Endometrial microvascular endothelial cells (primary cell): ENCODE measurements at regions not wholly inside any gene's neighbourhood (a gene's known extent, or its start where the extent isn't known, plus 50 kb on each side); places are given as distances from the start of the nearest gene placed in this dataset.

ENCODE experiments used
- in situ Hi-C: cut with HindIII; loops from 2 replicates; pipeline ENCODE4 v1.10.0; 2017; ENCODE audit warnings: low sequenced_read_pairs, low pct_unique_long_range_greater_than_20kb; ENCODE audit errors: inconsistent ontology term

DNA sequence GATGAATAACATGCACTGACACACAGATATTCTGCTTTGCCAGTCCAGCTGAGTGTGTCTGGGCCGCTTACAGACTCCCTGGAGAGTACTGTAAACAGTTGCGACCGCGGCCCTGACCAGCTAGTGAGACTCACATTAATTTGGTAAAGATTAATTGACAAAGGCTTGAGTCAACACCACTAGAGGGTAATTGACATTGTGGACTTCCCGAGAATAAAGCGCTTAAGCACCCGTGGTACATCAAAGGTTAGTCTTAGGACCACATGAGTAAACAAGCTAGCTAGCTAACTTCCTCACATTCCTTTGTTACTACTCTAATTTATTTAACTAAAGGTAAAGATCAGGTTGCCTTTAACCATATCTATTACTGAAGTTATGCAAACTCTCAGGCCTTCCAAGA, 624.4 kb upstream of the ARGLU1 start:
- in situ Hi-C loops: no loop called here

GRCh38 chr13:107190065-107190464, 622.1 kb upstream of the ARGLU1 start:
- in situ Hi-C loops: no loop called here

DNA sequence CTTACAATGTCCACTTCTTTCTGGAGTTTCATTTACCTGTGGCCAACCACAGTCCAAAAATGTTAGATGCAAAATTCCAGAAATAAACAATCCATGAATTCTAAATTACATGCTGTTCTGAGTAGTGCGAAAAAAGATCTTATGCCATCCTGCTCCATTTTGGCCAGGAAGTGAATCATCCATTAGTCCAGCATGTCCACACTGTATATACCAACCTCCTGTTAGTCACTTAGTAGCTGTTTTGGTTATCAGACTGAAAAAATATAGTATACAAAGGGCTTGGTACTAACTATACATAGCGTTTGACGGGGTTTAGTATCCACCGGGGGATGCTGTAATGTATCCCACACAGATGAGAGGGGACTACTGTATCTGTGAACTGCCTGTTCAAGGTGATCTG, 618.0 kb upstream of the ARGLU1 start:
- in situ Hi-C loops: no loop called here

GRCh38 chr13:107170270-107170931, 602.5 kb upstream of the ARGLU1 start:
- in situ Hi-C loops: no loop called here

DNA sequence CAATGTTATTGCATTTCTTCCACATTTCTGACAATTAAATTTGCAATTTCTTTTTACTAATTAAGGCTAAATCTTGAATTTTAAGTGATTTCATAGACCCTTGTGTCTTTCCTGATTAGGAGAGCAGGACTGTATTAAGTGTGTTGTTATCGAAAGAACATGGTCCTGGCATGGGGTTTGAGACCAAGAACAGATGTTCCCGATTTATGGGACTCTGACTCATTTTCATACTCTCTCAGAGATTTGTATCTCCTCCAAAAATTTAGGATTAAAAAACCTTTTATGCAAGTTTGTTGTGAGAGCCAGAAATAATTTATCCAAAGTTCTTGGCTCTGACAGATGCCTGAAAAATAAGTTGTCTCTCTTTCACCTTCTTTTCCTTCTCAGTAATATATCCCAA, 589.3 kb upstream of the ARGLU1 start:
- in situ Hi-C loops: no loop called here

- in situ Hi-C loops: no loop called here
These were observed 576.5 kb upstream of the ARGLU1 start for GRCh38 chr13:107144432-107144831.

- in situ Hi-C loops: no loop called here
These were observed 573.8 kb upstream of the ARGLU1 start for GRCh38 chr13:107141767-107142166.

GRCh38 chr13:107139006-107139405, 571.1 kb upstream of the ARGLU1 start:
- in situ Hi-C loops: no loop called here

DNA sequence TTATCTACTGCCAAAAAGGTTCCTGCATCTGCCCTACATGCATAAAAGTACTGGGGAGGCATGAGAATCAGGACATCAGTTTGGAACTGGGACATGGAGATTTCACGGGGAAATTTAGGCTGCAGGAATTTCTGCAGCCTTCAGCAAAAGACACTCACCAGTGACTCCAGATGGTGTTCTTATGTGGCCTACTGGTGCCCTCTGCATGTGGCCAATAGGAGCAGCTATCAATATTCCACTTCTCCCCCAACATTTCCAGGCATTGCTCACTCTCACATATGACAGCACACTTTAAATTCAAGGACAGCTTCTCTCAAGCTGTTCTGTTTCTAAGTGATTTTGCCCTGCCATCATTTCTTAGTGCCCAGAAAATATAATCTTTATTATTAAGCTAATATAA, 570.5 kb upstream of the ARGLU1 start:
- in situ Hi-C loops: no loop called here

DNA sequence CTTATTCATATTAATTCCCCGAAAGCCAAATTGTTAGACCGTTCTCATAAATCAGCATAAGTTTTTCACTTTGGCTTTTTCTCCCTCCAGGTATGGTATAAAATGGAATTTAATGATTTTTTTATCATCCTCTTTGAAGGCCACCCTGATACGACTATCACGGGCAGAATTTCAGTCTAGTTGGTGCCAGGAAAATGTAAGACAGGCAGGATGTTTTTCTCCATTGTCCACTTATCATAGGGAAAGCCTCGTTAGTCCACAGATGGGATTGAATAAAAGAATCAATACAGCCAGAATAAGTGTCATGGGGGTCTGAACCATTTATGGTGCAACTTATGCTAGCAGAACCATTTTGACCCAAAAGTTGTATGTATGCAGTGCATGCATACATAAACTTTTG, 566.0 kb upstream of the ARGLU1 start:
- in situ Hi-C loops: no loop called here

- in situ Hi-C loops: no loop called here
These were observed 562.6 kb upstream of the ARGLU1 start for GRCh38 chr13:107130566-107130965.

- in situ Hi-C loops: no loop called here
These were observed 556.8 kb upstream of the ARGLU1 start for GRCh38 chr13:107124730-107125129.

GRCh38 chr13:107124129-107124718, 556.3 kb upstream of the ARGLU1 start:
- in situ Hi-C loops: no loop called here

GRCh38 chr13:107121793-107122192, 553.9 kb upstream of the ARGLU1 start:
- in situ Hi-C loops: no loop called here

- in situ Hi-C loops: no loop called here
These were observed 552.3 kb upstream of the ARGLU1 start for GRCh38 chr13:107119989-107120881.

DNA sequence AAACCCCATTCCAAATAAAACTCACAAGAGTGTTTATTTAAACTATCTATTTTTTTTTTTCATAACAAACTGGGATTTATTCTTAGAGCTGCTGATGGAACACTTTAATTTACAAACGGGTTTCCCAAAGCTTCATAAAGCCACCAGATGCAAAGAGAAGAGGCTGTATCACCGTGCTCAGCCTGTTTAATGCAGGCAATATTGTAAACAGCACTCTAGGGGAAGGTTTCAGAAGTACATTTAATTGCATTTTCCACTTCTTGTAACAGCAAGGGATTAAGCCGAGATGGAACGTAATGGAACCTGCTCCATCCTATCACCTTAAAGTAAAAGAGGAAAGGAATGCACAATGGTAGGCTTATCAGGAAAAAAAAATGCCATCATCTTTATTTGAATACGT, 550.6 kb upstream of the ARGLU1 start:
- in situ Hi-C loops: no loop called here

- in situ Hi-C loops: no loop called here
These were observed 549.5 kb upstream of the ARGLU1 start for GRCh38 chr13:107117327-107118012.

- in situ Hi-C loops: no loop called here
These were observed 545.5 kb upstream of the ARGLU1 start for GRCh38 chr13:107113387-107113786.

DNA sequence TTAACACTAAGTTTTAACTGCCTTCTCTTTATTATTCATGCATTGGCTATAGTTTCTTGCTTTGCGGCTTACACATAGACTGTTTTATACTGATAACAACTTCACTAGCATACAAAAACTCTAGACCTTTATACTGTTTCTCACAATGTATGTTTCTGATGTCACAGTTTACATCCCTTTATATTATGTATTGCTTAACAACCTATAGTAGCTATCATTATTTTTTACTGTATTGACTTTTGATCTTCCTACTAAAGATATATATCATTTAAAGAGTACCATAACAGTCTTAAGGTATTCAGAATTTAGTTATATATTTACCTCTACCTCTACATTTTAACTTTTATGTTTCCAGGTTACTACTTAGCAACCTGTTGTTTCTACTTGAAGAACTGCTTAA, 543.3 kb upstream of the ARGLU1 start:
- in situ Hi-C loops: no loop called here
